Glomerular endothelial cell (primary cell): ENCODE measurements at regions not wholly inside any gene's neighbourhood (a gene's known extent, or its start where the extent isn't known, plus 50 kb on each side); places are given as distances from the start of the nearest gene placed in this dataset.
A peak's percentile ranks its signal among the peaks of the same experiment; 100 is the strongest.

Source experiments
- DNase-seq: peaks from one replicate; pipeline ENCODE4 v3.0.0-alpha.2; 2011; ENCODE audit warnings: low read depth, low spot score; ENCODE audit errors: extremely low read depth

- DNase-seq = no peak
Observed at GRCh38 chr9:38232895-38233294, 159.6 kb upstream of the ALDH1B1 start.

GRCh38 chr9:38229504-38230155, 160.6 kb upstream of the SHB start:
- DNase-seq = no peak

GRCh38 chr9:38229104-38229500, 160.1 kb upstream of the SHB start:
- DNase-seq = no peak

DNA sequence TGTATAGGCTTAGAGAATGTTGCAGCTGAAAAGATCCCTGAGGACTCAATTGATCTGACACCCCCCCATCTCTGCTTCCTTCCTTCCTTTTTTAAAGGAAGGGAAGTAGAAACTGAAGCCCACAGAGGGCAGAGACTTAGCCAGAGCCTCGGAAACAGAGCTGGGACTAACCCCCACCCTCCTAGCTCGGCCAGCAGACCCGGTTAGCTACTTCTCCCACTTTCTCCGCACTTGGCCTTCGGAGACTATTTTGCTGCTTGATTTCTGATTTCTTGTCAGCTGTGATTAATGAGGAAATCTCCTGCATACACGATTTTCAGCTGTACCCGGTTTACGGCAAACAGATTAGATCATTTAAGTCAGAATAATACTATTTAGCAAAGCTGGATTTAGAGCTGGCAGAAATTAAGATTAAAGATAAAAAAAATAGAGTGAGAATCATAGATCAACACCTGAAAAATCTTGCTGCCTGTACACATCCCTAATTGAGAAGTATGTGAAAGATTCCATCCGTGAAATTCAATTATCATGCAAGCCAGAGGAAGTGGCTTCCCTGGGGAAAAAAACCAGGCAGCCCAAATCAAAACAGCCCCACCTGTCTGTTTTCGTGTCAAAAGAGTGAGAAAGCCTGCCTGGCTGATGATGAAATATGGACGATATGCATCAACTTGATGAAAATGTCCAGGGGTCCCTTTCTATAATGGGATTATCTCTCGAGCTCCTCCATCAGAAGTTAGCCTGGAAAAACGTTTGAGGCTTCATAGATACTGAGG, 159.5 kb upstream of the SHB start:
- no peak for DNase-seq

- DNase-seq = no peak
Observed at GRCh38 chr9:38227656-38228055, 158.6 kb upstream of the SHB start.

DNA sequence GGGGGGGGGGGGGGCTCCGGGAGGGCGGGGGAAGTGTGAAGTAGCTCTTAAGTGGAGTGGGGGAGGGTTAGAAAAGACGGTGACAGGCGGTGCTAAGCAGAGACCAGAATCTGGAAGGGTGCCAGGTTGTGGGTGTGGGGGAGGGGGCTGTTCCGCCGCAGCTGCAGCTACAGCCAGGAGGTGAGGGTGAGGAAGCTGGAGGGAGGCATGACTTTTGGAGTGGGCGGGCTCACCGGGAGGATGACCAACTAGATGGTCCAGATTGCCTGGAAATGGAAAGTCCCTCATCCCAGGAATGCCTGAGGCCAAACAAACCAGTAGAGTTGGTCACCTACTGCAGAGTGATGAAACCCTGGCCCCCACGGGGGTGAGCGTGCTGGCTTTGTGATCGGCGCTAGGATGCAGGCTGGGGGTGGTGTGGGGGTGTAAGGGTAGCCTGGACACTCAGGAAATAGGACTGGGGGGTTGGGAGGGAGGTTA, 158.1 kb upstream of the SHB start:
- DNase-seq = peak; percentile 2

DNA sequence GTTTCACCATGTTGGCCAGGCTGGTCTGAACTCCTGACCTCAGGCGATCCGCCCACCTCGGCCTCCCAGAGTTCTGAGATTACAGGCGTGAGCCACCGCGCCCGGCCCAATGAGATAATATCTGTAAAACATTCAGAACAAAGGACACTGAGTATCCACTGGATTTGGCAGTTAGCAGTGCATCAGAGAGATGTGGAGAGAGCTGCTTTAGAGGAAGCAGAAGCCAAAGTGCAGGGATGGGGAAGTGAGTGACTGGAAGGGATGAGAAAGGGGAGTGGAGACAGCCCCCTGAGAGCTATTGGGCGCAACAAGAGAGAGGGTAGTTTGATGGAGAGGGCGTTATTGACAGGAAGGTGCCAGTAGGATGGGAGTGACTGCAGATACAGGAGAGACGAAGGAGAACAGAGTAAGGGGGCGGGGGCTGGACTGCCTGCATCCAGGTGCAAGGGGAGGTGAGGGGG, 157.5 kb upstream of the SHB start:
- no peak for DNase-seq

DNA sequence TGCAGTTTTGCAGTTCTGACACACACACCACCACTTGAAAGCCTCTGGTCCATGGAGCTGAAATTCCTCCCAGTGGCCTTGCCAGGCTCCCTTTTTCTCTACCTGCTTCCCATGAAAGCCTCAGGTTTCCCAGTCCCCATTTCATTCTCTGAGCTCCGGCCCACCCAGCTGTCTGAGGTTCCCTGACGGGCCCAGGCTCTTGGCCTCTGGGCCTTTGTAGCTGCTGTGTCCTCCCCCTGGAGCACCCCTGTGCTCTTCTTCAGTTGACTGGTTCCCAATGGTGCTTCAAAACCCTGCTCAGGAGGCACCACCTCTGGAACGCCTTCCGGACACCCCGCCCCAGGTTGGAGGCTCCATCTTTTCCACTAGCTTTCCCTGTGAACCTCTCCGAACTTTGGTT, 155.9 kb upstream of the SHB start:
- DNase-seq = no peak

DNA sequence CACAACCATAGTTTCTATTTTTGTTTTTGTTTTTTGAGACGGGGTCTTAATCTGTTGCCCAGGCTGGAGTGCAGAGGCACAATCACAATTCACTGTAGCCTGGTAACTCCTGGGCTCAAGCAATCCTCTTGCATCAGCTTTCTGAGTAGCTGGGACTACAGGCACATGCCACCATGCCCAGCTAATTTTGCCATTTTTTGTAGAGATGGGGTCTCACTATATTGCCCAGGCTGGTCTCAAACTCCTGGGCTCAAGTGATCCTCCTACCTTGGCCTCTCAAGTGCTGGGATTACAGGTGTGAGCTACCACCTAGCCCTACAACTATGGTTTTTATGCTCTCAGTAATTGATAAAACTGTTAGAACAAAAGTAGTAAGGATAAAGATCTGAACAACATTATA, 147.5 kb upstream of the SHB start:
- DNase-seq = no peak

DNA sequence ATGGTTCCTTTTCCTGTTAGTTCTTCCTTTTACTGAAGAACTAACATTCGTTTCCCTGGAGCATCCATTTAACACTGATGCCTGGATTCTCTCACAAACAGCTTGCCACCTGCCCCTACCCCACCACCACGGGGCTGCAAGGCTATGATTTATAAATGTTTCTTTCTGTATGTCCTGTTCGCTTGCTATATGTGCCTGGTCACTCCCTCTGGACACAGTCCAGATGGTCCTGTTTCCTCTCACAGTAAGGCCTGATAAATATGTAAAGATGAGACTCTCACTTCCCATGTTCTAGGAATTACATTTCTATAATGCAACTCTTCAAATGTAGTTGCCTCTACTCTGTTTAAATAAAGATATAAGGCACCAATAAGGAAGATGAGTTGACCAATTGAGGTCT, 146.4 kb upstream of the SHB start:
- no peak for DNase-seq

GRCh38 chr9:38214432-38214831, 145.4 kb upstream of the SHB start:
- DNase-seq = no peak

GRCh38 chr9:38213631-38214299, 144.7 kb upstream of the SHB start:
- DNase-seq = peak; percentile 1

DNA sequence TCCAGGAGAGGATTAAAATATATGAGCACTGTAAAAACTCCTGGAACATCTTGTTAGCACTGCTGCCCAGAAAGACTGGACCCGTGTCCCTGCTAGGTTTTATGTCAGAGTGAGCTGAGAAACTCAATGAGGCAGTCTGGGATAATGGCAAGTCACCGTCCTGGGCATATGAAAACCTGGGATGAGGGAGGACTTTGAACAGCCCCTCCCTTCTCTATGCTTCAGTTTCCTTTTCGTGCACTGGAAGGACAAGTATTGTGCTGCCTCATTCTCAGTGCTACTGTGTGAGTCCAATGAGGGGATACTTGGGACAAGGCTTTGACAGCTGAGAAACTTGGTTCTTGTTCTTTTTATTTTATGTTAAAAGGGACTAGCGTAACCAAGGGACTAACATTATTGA, 143.0 kb upstream of the SHB start:
- DNase-seq = no peak

GRCh38 chr9:38211002-38211401, 142.0 kb upstream of the SHB start:
- no peak for DNase-seq

DNA sequence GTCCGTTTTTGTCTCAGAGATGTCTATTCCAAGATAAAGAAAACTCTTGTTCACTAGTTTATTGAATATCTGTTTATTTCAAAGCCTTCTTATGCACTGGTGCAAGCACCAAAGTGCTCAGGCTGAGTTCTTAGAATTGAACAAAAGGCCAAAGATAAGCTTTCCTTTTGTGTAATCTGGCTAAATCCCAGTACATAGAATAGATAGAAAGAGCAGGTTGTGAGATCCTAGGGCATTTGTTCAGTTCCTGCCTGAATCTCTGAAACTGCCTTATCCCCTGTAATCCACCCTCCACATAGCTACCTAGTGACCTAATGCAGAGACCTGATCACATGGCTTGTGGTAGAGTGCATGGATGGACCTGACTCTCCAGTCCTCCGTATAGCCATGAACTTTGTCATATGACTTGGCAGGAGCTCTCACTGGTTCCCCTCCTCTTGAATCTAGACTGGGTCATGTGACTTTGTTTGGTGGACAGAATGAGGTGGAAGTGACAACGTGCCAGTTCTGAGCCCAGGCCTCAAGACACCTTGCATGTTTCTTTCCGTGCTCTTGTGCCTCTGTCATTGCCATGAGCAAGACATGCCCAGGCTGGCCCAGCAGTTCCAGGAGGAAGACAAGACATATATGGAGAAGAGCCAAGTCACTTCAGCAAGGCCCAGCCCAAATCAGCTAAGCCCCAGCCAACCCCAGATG, 139.3 kb upstream of the SHB start:
- DNase-seq = no peak

DNA sequence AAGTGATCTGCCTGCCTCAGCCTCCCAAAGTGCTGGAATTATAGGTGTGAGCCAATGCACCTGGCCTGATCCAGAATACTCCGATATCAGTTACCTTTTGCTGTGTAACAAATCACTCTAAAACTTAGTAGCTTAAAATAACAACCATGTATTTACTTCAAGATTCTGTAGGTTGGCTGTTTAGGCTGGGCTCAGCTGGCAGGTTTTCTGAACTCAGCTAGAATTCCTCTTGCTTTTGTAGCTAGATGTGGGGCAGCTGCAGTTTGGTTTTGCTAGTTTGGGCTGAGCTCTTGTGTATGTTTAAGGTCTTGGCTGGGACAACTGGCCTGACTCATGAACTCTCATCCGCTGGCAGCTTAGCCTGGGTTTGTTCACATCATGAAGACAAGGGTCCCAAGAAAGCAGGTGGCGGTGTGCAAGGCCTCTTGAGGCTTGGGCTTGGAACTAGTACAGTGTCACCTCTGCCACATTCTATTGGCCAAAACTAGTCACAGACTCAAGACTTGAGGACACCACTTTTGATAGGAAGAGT, 138.3 kb upstream of the SHB start:
- DNase-seq = no peak

DNA sequence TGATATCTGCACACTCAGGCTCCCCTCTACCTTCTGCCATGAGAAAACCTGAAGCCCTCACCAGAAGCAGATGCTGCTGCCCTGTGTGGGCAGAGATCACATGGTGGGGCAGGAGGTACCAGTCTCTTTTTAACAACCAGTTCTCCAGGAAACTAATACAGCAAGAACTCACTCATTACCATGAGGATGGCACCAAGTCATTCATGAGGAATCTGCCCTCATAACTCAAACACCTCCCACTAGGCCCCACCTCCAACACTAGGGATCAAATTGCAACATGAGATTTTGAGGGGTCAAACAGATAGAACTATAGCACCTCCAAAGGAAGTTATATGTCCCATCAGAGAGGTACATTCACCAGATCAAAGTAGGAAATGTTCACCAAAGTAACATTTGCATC, 136.3 kb upstream of the SHB start:
- no peak for DNase-seq

- no peak for DNase-seq
Observed at GRCh38 chr9:38202336-38202938, 133.4 kb upstream of the SHB start.

DNA sequence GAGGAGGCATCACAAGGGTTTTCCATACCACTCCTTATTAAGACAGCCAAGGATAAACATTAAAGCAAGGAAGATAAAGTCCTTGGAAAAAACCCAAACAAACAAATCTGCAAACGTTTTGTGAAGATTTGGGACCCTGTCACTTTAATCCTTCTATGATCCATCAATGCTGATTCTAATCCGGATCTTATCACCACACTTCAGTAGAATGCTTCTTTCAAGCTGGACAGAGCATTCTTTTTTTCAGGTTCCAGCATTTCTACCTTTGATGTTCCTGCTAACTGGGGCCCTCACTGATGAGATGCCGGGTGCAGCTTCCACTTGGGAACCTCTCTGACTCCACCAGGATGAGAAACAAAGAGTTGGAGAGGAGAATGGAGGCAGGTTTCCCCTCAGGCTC, 132.8 kb upstream of the SHB start:
- DNase-seq = no peak

GRCh38 chr9:38200431-38200830, 131.4 kb upstream of the SHB start:
- no peak for DNase-seq

- DNase-seq = no peak
Observed at GRCh38 chr9:38198140-38198539, 129.1 kb upstream of the SHB start.
